GM12891 (cell line): ENCODE measurements at regions not wholly inside any gene's neighbourhood (a gene's known extent, or its start where the extent isn't known, plus 50 kb on each side); places are given as distances from the start of the nearest gene placed in this dataset.

Experiments used
- DNase-seq: peaks from one replicate; pipeline ENCODE4 v3.0.0; 2011; ENCODE audit warnings: low spot score; ENCODE audit not compliant: insufficient read length
- FAIRE-seq: peaks from 2 replicates; lab custom pipeline; 2011; peaks lifted over from hg19 to GRCh38; lab: Jason Lieb, UNC
- PAX5 ChIP-seq: IDR thresholded peaks from 2 replicates; pipeline ENCODE4 v1.6.1; 2011; ENCODE audit warnings: low read length, moderate library complexity, mild to moderate bottlenecking; ENCODE audit not compliant: insufficient read depth, severe bottlenecking
- POLR2A ChIP-seq: IDR thresholded peaks from 2 replicates; pipeline ENCODE4 v1.6.1; 2011; ENCODE audit warnings: low read depth, low read length, control low read depth
- POLR2AphosphoS5 ChIP-seq: IDR thresholded peaks from 2 replicates; pipeline ENCODE4 v1.6.1; 2011; ENCODE audit warnings: low read depth, low read length, control low read depth
- POU2F2 ChIP-seq: IDR thresholded peaks from 2 replicates; pipeline ENCODE4 v1.6.1; 2011; ENCODE audit warnings: low read depth, mild to moderate bottlenecking, control low read depth, low read length, moderate library complexity
- SPI1 ChIP-seq: IDR thresholded peaks from 2 replicates; pipeline ENCODE4 v1.6.1; 2011; ENCODE audit warnings: low read depth, low read length, control low read depth
- TAF1 ChIP-seq: IDR thresholded peaks from 2 replicates; pipeline ENCODE4 v1.6.1; 2011; ENCODE audit warnings: low read depth, low read length, control low read depth

DNA sequence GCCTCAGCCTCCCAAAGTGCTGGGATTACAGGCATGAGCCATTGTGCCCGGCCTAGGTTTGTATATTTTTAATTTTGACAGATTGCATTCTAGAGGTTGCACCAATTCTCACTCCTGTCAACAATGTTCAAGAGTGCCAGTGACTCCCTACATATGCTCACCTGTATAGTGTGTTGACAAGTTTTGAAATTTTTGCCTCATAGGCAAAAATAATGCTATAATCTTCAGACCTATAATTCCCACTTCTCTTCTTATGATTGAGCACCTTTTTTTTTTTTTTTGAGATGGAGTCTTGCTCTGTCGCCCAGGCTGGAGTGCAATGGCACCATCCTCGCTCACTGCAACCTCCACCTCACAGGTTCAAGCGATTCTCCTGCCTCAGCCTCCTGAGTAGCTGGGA lies 139.7 kb downstream of the EVX1 start:
- TF ChIP-seq TAF1 (no peak), POLR2AphosphoS5 (no peak), POLR2A (no peak), POU2F2 (no peak), PAX5 (no peak)
- no peak for DNase-seq
- FAIRE-seq = no peak

DNA sequence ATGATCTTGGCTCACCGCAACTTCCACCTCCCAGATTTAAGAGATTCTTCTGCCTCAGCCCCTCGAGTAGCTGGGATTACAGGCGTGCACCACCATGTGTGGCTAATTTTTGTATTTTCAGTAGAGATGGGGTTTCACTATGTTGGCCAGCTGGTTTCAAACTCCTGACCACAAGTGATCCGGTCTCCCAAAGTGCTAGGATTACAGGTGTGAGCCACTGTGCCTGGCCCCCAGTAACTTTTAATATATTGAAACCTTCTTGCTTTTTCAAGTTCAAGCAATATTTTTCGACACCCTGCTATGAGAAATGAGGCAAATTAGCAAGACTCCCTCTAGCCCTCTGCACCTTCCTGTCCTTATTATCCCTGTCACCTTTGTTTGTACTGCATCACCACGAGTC lies 144.0 kb downstream of the EVX1 start:
- FAIRE-seq (no peak), DNase-seq (no peak)
- no peak for TF ChIP-seq POLR2A
- TF ChIP-seq SPI1 = no peak
- no peak for TF ChIP-seq TAF1
- TF ChIP-seq POU2F2 = no peak
- TF ChIP-seq POLR2AphosphoS5 = no peak
- no peak for TF ChIP-seq PAX5

DNA sequence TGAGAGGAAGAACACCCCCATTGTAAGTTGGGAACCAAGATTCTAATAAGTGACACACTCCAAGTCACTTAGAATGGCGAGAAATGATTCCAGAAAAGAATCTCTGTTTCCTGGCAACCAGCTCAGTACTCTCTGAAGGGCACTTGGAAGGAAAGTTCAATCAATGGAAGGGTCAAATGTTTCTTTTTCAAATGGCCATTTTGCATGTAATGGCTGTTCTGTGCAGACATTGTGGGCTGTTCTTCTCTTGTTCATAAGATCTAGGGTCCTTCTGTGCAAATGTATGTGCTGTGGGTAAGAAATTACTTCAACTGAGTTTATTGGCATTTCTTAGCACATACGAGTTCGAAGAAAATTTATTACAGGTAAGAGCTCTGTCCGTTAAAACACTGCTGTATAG lies 145.3 kb downstream of the EVX1 start:
- no peak for TF ChIP-seq POLR2A
- no peak for TF ChIP-seq SPI1
- TF ChIP-seq POLR2AphosphoS5 = no peak
- TF ChIP-seq POU2F2 = no peak
- TF ChIP-seq PAX5 = no peak
- TF ChIP-seq TAF1 = no peak
- no peak for DNase-seq
- FAIRE-seq = no peak

DNA sequence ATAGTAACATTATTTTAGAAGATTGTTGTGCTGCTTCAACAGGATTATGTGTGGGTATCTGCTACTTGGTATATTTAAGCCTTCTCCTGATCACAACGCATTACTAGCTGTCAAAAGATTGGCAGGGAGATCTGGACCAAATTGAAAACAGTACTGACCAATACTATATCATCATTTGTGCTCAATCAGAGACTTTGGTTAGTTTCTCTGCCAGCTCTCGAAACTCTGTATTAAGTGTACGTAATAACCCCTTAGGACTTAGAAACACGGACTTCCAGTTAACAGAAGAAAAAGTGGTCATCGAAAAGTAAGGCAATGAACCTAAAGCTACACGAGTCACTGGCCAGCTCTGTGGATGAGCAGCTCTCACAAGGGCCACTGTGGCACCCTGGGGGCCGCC lies 146.0 kb downstream of the EVX1 start:
- FAIRE-seq = no peak
- no peak for DNase-seq
- no peak for TF ChIP-seq POU2F2
- no peak for TF ChIP-seq POLR2A
- TF ChIP-seq SPI1 = no peak
- TF ChIP-seq PAX5 = no peak
- TF ChIP-seq TAF1 = no peak

DNA sequence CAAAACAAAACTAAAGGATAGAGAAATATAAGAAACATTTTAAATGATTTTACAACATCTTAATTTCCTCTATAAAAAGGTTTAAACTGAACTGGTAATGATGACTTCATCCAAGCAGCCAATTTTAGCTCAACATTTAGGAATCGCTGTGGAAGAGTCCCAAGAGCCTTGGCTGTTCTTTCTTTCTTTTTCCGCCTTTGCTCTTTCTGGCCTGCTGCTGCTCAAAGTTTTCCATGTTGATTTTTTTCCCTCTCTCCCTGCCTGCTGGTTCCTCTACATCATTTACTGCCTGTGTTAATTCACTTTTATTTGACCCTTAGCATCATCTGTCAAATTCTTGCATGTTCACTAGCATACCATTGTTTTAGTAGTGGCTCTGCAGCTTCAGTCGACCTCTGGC lies 146.9 kb downstream of the EVX1 start:
- no peak for DNase-seq
- FAIRE-seq = no peak

DNA sequence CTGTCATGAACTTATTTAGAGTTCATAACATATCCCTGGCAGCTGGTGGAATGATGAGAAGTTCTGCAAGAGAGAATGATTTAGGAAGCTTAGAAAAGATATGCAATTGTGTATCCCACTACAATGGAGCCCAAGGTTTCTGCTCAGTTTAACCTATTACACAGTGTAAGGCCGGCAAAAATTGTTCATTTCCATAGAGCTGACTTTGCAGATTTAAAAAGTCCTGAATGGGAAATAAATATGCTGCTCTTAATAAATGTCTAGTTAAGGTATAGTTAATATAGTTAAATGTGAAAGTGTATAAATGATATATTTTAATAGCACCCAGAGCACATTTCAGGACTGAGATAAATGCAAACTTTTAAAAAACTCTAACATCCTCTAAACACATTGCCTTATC lies 149.9 kb downstream of the EVX1 start:
- no peak for DNase-seq
- FAIRE-seq = no peak
- TF ChIP-seq POLR2AphosphoS5 (no peak), SPI1 (no peak), POLR2A (no peak), PAX5 (no peak), TAF1 (no peak), POU2F2 (no peak)

More for the DNA sequence above, 146.9 kb downstream of the EVX1 start:
- no peak for TF ChIP-seq PAX5
- no peak for TF ChIP-seq TAF1
- no peak for TF ChIP-seq POLR2A
- no peak for TF ChIP-seq POLR2AphosphoS5
- no peak for TF ChIP-seq POU2F2
- no peak for TF ChIP-seq SPI1

DNA sequence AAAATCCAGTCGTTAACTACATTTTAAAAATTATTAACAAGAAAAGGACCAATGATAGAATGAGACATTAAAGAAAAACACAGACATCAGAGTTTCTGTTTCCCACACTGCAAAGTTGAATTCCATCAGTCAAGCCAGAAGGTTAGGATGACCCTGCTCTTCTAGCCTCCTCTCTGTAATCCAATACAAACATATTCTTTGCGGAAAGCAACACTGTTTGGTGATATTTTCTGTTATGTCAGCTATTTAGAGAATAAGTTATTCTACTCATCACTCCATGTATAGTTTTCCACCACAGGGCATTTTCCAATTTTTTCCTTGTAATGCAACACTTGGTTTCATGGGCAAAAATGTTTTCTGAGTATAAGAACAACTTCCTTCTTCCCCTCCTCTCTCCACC lies 152.3 kb downstream of the EVX1 start:
- TF ChIP-seq TAF1 = no peak
- TF ChIP-seq POLR2A = no peak
- no peak for TF ChIP-seq SPI1
- no peak for TF ChIP-seq POU2F2
- no peak for TF ChIP-seq POLR2AphosphoS5
- TF ChIP-seq PAX5 = no peak
- DNase-seq (no peak), FAIRE-seq (no peak)

DNA sequence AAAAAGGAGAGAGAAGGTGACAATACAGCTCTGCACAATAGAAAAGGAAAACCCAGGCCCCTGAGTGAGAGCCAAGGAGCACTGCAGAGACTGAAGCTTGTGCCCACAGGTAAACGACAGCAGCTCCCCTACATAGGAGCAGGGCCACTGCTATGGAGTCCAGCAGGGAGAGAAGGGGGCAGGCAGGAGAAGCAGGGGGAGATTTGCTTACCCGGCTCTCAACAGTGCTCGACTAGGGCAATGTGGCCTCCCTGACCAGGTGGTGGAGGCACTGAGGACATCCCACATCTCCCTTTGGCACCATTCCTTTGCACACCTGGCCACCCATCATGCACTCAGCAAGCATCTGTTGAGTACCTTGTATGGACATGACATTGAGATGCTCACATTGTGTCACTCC lies 153.0 kb downstream of the EVX1 start:
- no peak for TF ChIP-seq POLR2AphosphoS5
- TF ChIP-seq SPI1 = no peak
- TF ChIP-seq POU2F2 = no peak
- no peak for TF ChIP-seq POLR2A
- TF ChIP-seq PAX5 = no peak
- TF ChIP-seq TAF1 = no peak
- DNase-seq (no peak), FAIRE-seq (no peak)

DNA sequence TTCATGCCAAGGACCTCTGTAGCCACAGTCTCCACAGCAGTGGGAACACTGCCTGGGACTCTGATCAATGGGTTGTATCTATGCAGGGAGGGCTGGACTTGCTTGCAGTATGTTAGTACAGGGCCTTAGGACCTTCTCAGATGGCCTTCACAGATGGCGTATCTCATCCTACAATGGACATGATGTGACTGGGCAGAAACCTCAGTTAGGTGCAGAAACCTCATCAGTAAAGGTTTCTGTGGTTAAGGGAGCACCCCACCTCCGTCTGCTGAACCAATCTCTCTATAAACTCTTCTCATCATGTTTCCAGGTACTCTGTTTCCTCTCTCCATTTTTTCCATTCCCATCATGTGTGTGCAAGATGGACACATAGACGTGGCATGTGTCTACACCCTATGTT lies 154.9 kb downstream of the EVX1 start:
- no peak for FAIRE-seq
- TF ChIP-seq PAX5 = no peak
- TF ChIP-seq TAF1 = no peak
- no peak for TF ChIP-seq SPI1
- TF ChIP-seq POU2F2 = no peak
- no peak for TF ChIP-seq POLR2A
- no peak for TF ChIP-seq POLR2AphosphoS5
- no peak for DNase-seq

DNA sequence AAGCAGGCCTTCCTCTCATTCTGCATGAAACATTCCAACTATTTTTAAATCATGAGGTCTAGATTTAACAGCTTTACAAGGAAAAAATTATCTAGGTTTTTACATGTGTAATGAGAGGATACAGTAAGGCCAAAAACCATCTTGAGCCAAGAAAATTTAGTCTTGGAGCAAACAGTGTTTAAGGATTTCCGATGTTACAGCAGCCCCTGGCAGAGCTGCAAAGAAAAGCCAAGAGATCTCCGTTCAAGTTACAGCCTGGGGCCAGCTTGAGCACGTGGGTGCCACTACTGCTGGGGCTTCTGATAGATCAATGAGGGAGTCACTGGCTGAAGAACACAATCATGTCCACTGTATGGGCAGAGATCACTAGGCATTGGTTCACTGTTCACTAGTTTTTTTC lies 156.2 kb downstream of the EVX1 start:
- no peak for FAIRE-seq
- no peak for DNase-seq
- TF ChIP-seq POLR2AphosphoS5 (no peak), POLR2A (no peak), SPI1 (no peak), PAX5 (no peak), TAF1 (no peak), POU2F2 (no peak)
